Stimulated activated naive CD8-positive, alpha-beta T cell treated with anti-CD3 and anti-CD28 coated beads, Interleukin-15, amount 100 ng/mL, for 72 hours (primary cell): ENCODE measurements at regions not wholly inside any gene's neighbourhood (a gene's known extent, or its start where the extent isn't known, plus 50 kb on each side); places are given as distances from the start of the nearest gene placed in this dataset.

Experiments used
- ATAC-seq: fragments of 150-1000 bp; cut with Tn5 transposase; 2 replicates; pipeline ENCODE4 v1.10.0; 2021; ENCODE audit warnings: mild to moderate bottlenecking, moderate library complexity
- DNase-seq, 2 donors: peaks; one replicate each; pipeline ENCODE4 v3.0.0; 2021 to 2022
- H3K27ac Mint-ChIP-seq, 2 donors: one replicate each; pipeline ENCODE4 v1.8.0; 2022; ENCODE audit warnings: mild to moderate bottlenecking in 2 of 2, mixed read lengths in 2 of 2, moderate library complexity in 2 of 2
- H3K27me3 Mint-ChIP-seq: one replicate; pipeline ENCODE4 v1.8.0; 2022; ENCODE audit warnings: mixed read lengths
- H3K4me1 Mint-ChIP-seq: one replicate; pipeline ENCODE4 v1.8.0; 2022; ENCODE audit warnings: mild to moderate bottlenecking, mixed read lengths
- H3K4me3 Mint-ChIP-seq, 2 donors: one replicate each; pipeline ENCODE4 v1.8.0; 2022; ENCODE audit warnings: mild to moderate bottlenecking in 2 of 2, mixed read lengths in 2 of 2, moderate library complexity in 1 of 2
- H3K9me3 Mint-ChIP-seq, 2 donors: one replicate each; pipeline ENCODE4 v1.8.0; 2022; ENCODE audit warnings: mixed read lengths in 2 of 2

GRCh38 chr3:72453706-72454105 lies 394.5 kb downstream of the SHQ1 start:
- H3K27me3 Mint-ChIP-seq, result peaks cover 46% of the 10 kb centered on the region
- H3K9me3 Mint-ChIP-seq, result no peaks in the 10 kb centered on the region
- no peak overlapping the region for H3K27ac Mint-ChIP-seq
- no peak overlapping the region for H3K4me3 Mint-ChIP-seq
- DNase-seq, result no peak
- ATAC-seq, result no peak
- H3K4me1 Mint-ChIP-seq, result peaks cover 42% of the 10 kb centered on the region

GRCh38 chr3:72452745-72453144 lies 395.5 kb downstream of the SHQ1 start:
- H3K27me3 Mint-ChIP-seq, result peaks cover 50% of the 10 kb centered on the region
- ATAC-seq (no peak), DNase-seq (no peak)

GRCh38 chr3:72451841-72452240 lies 396.4 kb downstream of the SHQ1 start:
- ATAC-seq (no peak), DNase-seq (no peak)
- no peak overlapping the region for H3K4me3 Mint-ChIP-seq
- peaks cover 50% of the 10 kb centered on the region for H3K4me1 Mint-ChIP-seq
- peaks cover 50% of the 10 kb centered on the region for H3K27me3 Mint-ChIP-seq
- no peak overlapping the region for H3K27ac Mint-ChIP-seq
- no peaks in the 10 kb centered on the region for H3K9me3 Mint-ChIP-seq

More at GRCh38 chr3:72452745-72453144, 395.5 kb downstream of the SHQ1 start:
- Mint-ChIP-seq H3K27ac (no peak overlapping the region), H3K4me1 (peaks cover 50% of the 10 kb centered on the region), H3K9me3 (no peaks in the 10 kb centered on the region), H3K4me3 (no peak overlapping the region)

GRCh38 chr3:72449551-72449950 lies 398.7 kb downstream of the SHQ1 start:
- Mint-ChIP-seq H3K4me3 (no peak overlapping the region), H3K9me3 (no peaks in the 10 kb centered on the region), H3K27me3 (peaks cover 47% of the 10 kb centered on the region), H3K4me1 (peaks cover 52% of the 10 kb centered on the region), H3K27ac (no peak overlapping the region)
- ATAC-seq (no peak), DNase-seq (no peak)

GRCh38 chr3:72448858-72449257 lies 399.4 kb downstream of the SHQ1 start:
- Mint-ChIP-seq H3K4me3 (no peak overlapping the region), H3K27me3 (peaks cover 40% of the 10 kb centered on the region), H3K9me3 (no peaks in the 10 kb centered on the region), H3K27ac (no peak overlapping the region), H3K4me1 (peaks cover 54% of the 10 kb centered on the region)
- ATAC-seq (no peak), DNase-seq (no peak)

- H3K4me1 Mint-ChIP-seq, result peaks cover 54% of the 10 kb centered on the region
- H3K27ac Mint-ChIP-seq, result peak overlapping the region in 1 of 2 donors; percentile 86
- no peaks in the 10 kb centered on the region for H3K9me3 Mint-ChIP-seq
- H3K4me3 Mint-ChIP-seq, result no peak overlapping the region
- DNase-seq (no peak), ATAC-seq (no peak)
- peaks cover 36% of the 10 kb centered on the region for H3K27me3 Mint-ChIP-seq
These were observed 399.8 kb downstream of the SHQ1 start for GRCh38 chr3:72448375-72448823.

GRCh38 chr3:72447059-72447946 lies 400.9 kb downstream of the SHQ1 start:
- ATAC-seq (peak; percentile 87), DNase-seq (peak; percentile 90 to 95)
- Mint-ChIP-seq H3K27ac (peak overlapping the region in 1 of 2 donors; percentile 95), H3K4me1 (peaks cover 61% of the 10 kb centered on the region), H3K4me3 (peak overlapping the region; percentile 66 to 100), H3K27me3 (peaks cover 28% of the 10 kb centered on the region), H3K9me3 (no peaks in the 10 kb centered on the region)

- DNase-seq, result no peak
- no peaks in the 10 kb centered on the region for H3K9me3 Mint-ChIP-seq
- peak; percentile 53 for ATAC-seq
- H3K4me1 Mint-ChIP-seq, result peaks cover 67% of the 10 kb centered on the region
- peak within 1 kb of the TSS; percentile 93 to 100 for H3K4me3 Mint-ChIP-seq
- H3K27me3 Mint-ChIP-seq, result peaks cover 20% of the 10 kb centered on the region
- peak within 1 kb of the TSS; percentile 98 to 99 for H3K27ac Mint-ChIP-seq
These were observed 401.8 kb downstream of the SHQ1 start, which contains the start of gene RYBP for GRCh38 chr3:72446218-72447058. TSS of gene RYBP (minus strand) at chr3:72446621.

- H3K27me3 Mint-ChIP-seq, result peaks cover 13% of the 10 kb centered on the region
- DNase-seq (no peak), ATAC-seq (no peak)
- peak overlapping the region; percentile 98 to 99 for H3K27ac Mint-ChIP-seq
- peak overlapping the region; percentile 93 to 100 for H3K4me3 Mint-ChIP-seq
- H3K4me1 Mint-ChIP-seq, result peaks cover 67% of the 10 kb centered on the region
- no peaks in the 10 kb centered on the region for H3K9me3 Mint-ChIP-seq
These were observed 402.4 kb downstream of the SHQ1 start for GRCh38 chr3:72445827-72446217.

GRCh38 chr3:72444656-72445223 lies 403.5 kb downstream of the SHQ1 start:
- H3K27me3 Mint-ChIP-seq, result peaks cover 10% of the 10 kb centered on the region
- peak overlapping the region; percentile 83 to 87 for H3K27ac Mint-ChIP-seq
- H3K4me3 Mint-ChIP-seq, result peak overlapping the region; percentile 93 to 100
- DNase-seq (no peak), ATAC-seq (peak; percentile 27)
- H3K4me1 Mint-ChIP-seq, result peaks cover 78% of the 10 kb centered on the region
- H3K9me3 Mint-ChIP-seq, result no peaks in the 10 kb centered on the region

GRCh38 chr3:72442759-72443158 lies 405.5 kb downstream of the SHQ1 start:
- H3K27ac Mint-ChIP-seq, result no peak overlapping the region
- H3K4me3 Mint-ChIP-seq, result peak overlapping the region; percentile 24 to 37

GRCh38 chr3:72441284-72441994 lies 406.8 kb downstream of the SHQ1 start:
- Mint-ChIP-seq H3K27me3 (no peaks in the 10 kb centered on the region), H3K9me3 (no peaks in the 10 kb centered on the region), H3K4me1 (peaks cover 94% of the 10 kb centered on the region), H3K4me3 (peak overlapping the region; percentile 34 to 48), H3K27ac (no peak overlapping the region)
- no peak for DNase-seq
- no peak for ATAC-seq

More at GRCh38 chr3:72442759-72443158, 405.5 kb downstream of the SHQ1 start:
- DNase-seq (no peak), ATAC-seq (no peak)
- Mint-ChIP-seq H3K27me3 (no peaks in the 10 kb centered on the region), H3K4me1 (peaks cover 85% of the 10 kb centered on the region), H3K9me3 (no peaks in the 10 kb centered on the region)

GRCh38 chr3:72440491-72440890 lies 407.8 kb downstream of the SHQ1 start:
- peaks cover 85% of the 10 kb centered on the region for H3K4me1 Mint-ChIP-seq
- peak overlapping the region in 1 of 2 donors; percentile 54 for H3K27ac Mint-ChIP-seq
- DNase-seq (no peak), ATAC-seq (no peak)
- peak overlapping the region in 1 of 2 donors; percentile 14 for H3K4me3 Mint-ChIP-seq
- no peaks in the 10 kb centered on the region for H3K27me3 Mint-ChIP-seq
- H3K9me3 Mint-ChIP-seq, result no peaks in the 10 kb centered on the region

- peaks cover 80% of the 10 kb centered on the region for H3K4me1 Mint-ChIP-seq
- DNase-seq, result no peak
- peak; percentile 57 for ATAC-seq
- no peak overlapping the region for H3K4me3 Mint-ChIP-seq
- H3K27me3 Mint-ChIP-seq, result no peaks in the 10 kb centered on the region
- H3K9me3 Mint-ChIP-seq, result no peaks in the 10 kb centered on the region
- no peak overlapping the region for H3K27ac Mint-ChIP-seq
These were observed 408.7 kb downstream of the SHQ1 start for GRCh38 chr3:72439321-72440183.
